Spinal cord (tissue), 9 donors: ENCODE measurements at regions not wholly inside any gene's neighbourhood (a gene's known extent, or its start where the extent isn't known, plus 50 kb on each side); places are given as distances from the start of the nearest gene placed in this dataset.
A peak's percentile ranks its signal among the peaks of the same experiment; 100 is the strongest.

Experiments
- DNase-seq, 6 donors: peaks; one replicate each; pipeline versions ENCODE4 v3.0.0 to v3.0.0-alpha.2; 2013 to 2015; ENCODE audit warnings: low spot score in 6 of 6, low read depth in 4 of 6
- H3K27ac ChIP-seq: one replicate; pipeline ENCODE4 v1.5.1; 2013; ENCODE audit warnings: low read depth, low read length, control low read depth
- H3K27me3 ChIP-seq: one replicate; pipeline ENCODE4 v1.6.1; 2013; ENCODE audit warnings: low read length; ENCODE audit not compliant: control insufficient read depth, insufficient read depth
- H3K36me3 ChIP-seq: one replicate; pipeline ENCODE4 v1.6.1; 2013; ENCODE audit warnings: low read length; ENCODE audit not compliant: control insufficient read depth, insufficient read depth
- H3K4me1 ChIP-seq: one replicate; pipeline ENCODE4 v1.6.1; 2013; ENCODE audit warnings: low read length; ENCODE audit not compliant: control insufficient read depth, insufficient read depth
- H3K4me3 ChIP-seq: one replicate; pipeline ENCODE4 v1.5.1; 2013; ENCODE audit warnings: low read depth, low read length, control low read depth
- H3K9me3 ChIP-seq: one replicate; pipeline ENCODE4 v1.6.1; 2013; ENCODE audit warnings: low read length; ENCODE audit not compliant: control insufficient read depth, insufficient read depth
- WGBS: methylation state at CpG from one replicate; pipeline ENCODE4 v1.1.5; 2013; ENCODE audit warnings: missing lambda C conversion rate; ENCODE audit not compliant: insufficient coverage; 5-methylcytosine and 5-hydroxymethylcytosine counted together
- donor health status: healthy.

- H3K36me3 ChIP-seq = no peaks in the 10 kb centered on the region
- peak in 1 of 6 donors; percentile 8 for DNase-seq
- no CpG with 5 or more reads among the region's 1 CpG for WGBS
- H3K4me3 ChIP-seq = no peak overlapping the region
- no peak overlapping the region for H3K27ac ChIP-seq
- no peaks in the 10 kb centered on the region for H3K9me3 ChIP-seq
- H3K27me3 ChIP-seq = no peaks in the 10 kb centered on the region
- no peaks in the 10 kb centered on the region for H3K4me1 ChIP-seq
Measured at GRCh38 chr9:11072176-11072575, 459.4 kb upstream of the PTPRD start.

GRCh38 chr9:11086561-11086960 is 473.8 kb upstream of the PTPRD start:
- Histone ChIP-seq H3K4me3 (no peak overlapping the region), H3K9me3 (no peaks in the 10 kb centered on the region), H3K27me3 (no peaks in the 10 kb centered on the region), H3K36me3 (no peaks in the 10 kb centered on the region), H3K4me1 (no peaks in the 10 kb centered on the region), H3K27ac (no peak overlapping the region)
- no peak for DNase-seq
- no CpG with 5 or more reads among the region's 2 CpGs for WGBS

- Histone ChIP-seq H3K27me3 (no peaks in the 10 kb centered on the region), H3K4me3 (no peak overlapping the region), H3K36me3 (no peaks in the 10 kb centered on the region), H3K4me1 (no peaks in the 10 kb centered on the region), H3K9me3 (no peaks in the 10 kb centered on the region), H3K27ac (no peak overlapping the region)
- WGBS = no CpG with 5 or more reads among the region's 1 CpG
- no peak for DNase-seq
Measured at GRCh38 chr9:11088821-11089374, 476.1 kb upstream of the PTPRD start.

GRCh38 chr9:11092974-11093373 is 480.2 kb upstream of the PTPRD start:
- WGBS = no CpG with 5 or more reads among the region's 1 CpG
- H3K4me3 ChIP-seq = no peak overlapping the region
- H3K9me3 ChIP-seq = no peaks in the 10 kb centered on the region
- DNase-seq = no peak
- no peak overlapping the region for H3K27ac ChIP-seq
- H3K36me3 ChIP-seq = no peaks in the 10 kb centered on the region
- H3K27me3 ChIP-seq = no peaks in the 10 kb centered on the region
- H3K4me1 ChIP-seq = no peaks in the 10 kb centered on the region

GRCh38 chr9:11097020-11097419 is 484.2 kb upstream of the PTPRD start:
- Histone ChIP-seq H3K36me3 (no peaks in the 10 kb centered on the region), H3K27ac (no peak overlapping the region), H3K4me1 (no peaks in the 10 kb centered on the region), H3K9me3 (no peaks in the 10 kb centered on the region), H3K27me3 (no peaks in the 10 kb centered on the region), H3K4me3 (no peak overlapping the region)
- no CpG with 5 or more reads among the region's 1 CpG for WGBS
- DNase-seq = peak in 1 of 6 donors; percentile 37

- Histone ChIP-seq H3K36me3 (no peaks in the 10 kb centered on the region), H3K9me3 (no peaks in the 10 kb centered on the region), H3K27me3 (no peaks in the 10 kb centered on the region), H3K4me3 (no peak overlapping the region), H3K27ac (no peak overlapping the region), H3K4me1 (no peaks in the 10 kb centered on the region)
- WGBS = 57% methylated on average over 1 of the region's 2 CpGs
- peak in 2 of 6 donors; percentile 1 to 16 for DNase-seq
Measured at GRCh38 chr9:11103525-11103924, 490.7 kb upstream of the PTPRD start.

- 83% methylated on average over 6 of the region's 8 CpGs for WGBS
- no peak for DNase-seq
Measured at GRCh38 chr9:11107196-11107595, 494.4 kb upstream of the PTPRD start.

GRCh38 chr9:11128156-11128555 is 515.4 kb upstream of the PTPRD start:
- H3K4me3 ChIP-seq = no peak overlapping the region
- no peaks in the 10 kb centered on the region for H3K4me1 ChIP-seq
- no peaks in the 10 kb centered on the region for H3K27me3 ChIP-seq
- no peaks in the 10 kb centered on the region for H3K36me3 ChIP-seq
- H3K27ac ChIP-seq = no peak overlapping the region
- H3K9me3 ChIP-seq = no peaks in the 10 kb centered on the region
- WGBS = 100% methylated on average over 1 of the region's 3 CpGs
- DNase-seq = no peak

More at GRCh38 chr9:11107196-11107595, 494.4 kb upstream of the PTPRD start:
- Histone ChIP-seq H3K27ac (no peak overlapping the region), H3K4me3 (no peak overlapping the region), H3K27me3 (no peaks in the 10 kb centered on the region), H3K9me3 (peaks cover 3% of the 10 kb centered on the region), H3K4me1 (no peaks in the 10 kb centered on the region), H3K36me3 (no peaks in the 10 kb centered on the region)

GRCh38 chr9:11135851-11136250 is 523.0 kb upstream of the PTPRD start:
- H3K27ac ChIP-seq = no peak overlapping the region
- no peak for DNase-seq
- H3K4me3 ChIP-seq = no peak overlapping the region
- no peaks in the 10 kb centered on the region for H3K36me3 ChIP-seq
- no CpG with 5 or more reads among the region's 3 CpGs for WGBS
- H3K27me3 ChIP-seq = no peaks in the 10 kb centered on the region
- no peaks in the 10 kb centered on the region for H3K4me1 ChIP-seq
- H3K9me3 ChIP-seq = no peaks in the 10 kb centered on the region

GRCh38 chr9:11141357-11141756 is 528.6 kb upstream of the PTPRD start:
- Histone ChIP-seq H3K4me3 (no peak overlapping the region), H3K27me3 (no peaks in the 10 kb centered on the region), H3K36me3 (no peaks in the 10 kb centered on the region), H3K9me3 (no peaks in the 10 kb centered on the region), H3K4me1 (no peaks in the 10 kb centered on the region), H3K27ac (no peak overlapping the region)
- no CpG with 5 or more reads among the region's 3 CpGs for WGBS
- DNase-seq = no peak
